ENCODE measurements at regions not wholly inside any gene's neighbourhood (a gene's known extent, or its start where the extent isn't known, plus 50 kb on each side); places are given as distances from the start of the nearest gene placed in this dataset.

DNA sequence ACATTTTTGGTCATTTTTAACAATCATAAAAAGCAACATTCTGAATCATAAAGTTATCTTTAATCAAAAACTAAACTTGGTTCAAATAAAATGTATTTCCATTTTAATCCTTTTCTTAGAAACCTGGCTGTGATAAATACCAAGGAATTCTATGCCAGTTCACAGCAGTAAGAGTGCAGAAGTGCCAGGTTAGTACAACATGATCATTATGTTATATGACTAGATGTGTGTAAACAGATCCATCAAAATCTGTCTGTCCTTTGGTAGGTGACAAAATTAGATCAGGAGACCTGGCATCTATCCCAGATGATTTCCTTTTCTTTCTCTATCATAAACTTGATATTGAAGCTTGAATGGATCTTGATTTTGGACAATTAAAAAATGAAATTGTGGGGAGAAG lies 200.6 kb upstream of the STXBP6 start:
- TF ChIP-seq, protein P1, sequence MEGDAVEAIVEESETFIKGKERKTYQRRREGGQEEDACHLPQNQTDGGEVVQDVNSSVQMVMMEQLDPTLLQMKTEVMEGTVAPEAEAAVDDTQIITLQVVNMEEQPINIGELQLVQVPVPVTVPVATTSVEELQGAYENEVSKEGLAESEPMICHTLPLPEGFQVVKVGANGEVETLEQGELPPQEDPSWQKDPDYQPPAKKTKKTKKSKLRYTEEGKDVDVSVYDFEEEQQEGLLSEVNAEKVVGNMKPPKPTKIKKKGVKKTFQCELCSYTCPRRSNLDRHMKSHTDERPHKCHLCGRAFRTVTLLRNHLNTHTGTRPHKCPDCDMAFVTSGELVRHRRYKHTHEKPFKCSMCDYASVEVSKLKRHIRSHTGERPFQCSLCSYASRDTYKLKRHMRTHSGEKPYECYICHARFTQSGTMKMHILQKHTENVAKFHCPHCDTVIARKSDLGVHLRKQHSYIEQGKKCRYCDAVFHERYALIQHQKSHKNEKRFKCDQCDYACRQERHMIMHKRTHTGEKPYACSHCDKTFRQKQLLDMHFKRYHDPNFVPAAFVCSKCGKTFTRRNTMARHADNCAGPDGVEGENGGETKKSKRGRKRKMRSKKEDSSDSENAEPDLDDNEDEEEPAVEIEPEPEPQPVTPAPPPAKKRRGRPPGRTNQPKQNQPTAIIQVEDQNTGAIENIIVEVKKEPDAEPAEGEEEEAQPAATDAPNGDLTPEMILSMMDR (IDR thresholded peaks at IDR 0.05): no peak
- TF ChIP-seq POLR2A (IDR thresholded peaks at IDR 0.05): no peak

All from thyroid gland (tissue), 4 donors.